Type B pancreatic cell (in vitro differentiated cells): ENCODE measurements at regions not wholly inside any gene's neighbourhood (a gene's known extent, or its start where the extent isn't known, plus 50 kb on each side); places are given as distances from the start of the nearest gene placed in this dataset.
A peak's percentile ranks its signal among the peaks of the same experiment; 100 is the strongest.

ENCODE experiments used
- DNase-seq: peaks from one replicate; pipeline ENCODE4 v3.0.0; 2021; ENCODE audit warnings: mixed read lengths; ENCODE audit not compliant: unreplicated experiment; ENCODE audit errors: extremely low spot score
- H3K27ac Mint-ChIP-seq: 2 replicates; pipeline ENCODE4 v1.8.0; 2021; ENCODE audit warnings: mild to moderate bottlenecking, mixed read lengths
- H3K27me3 Mint-ChIP-seq: 2 replicates; pipeline ENCODE4 v1.8.0; 2021; ENCODE audit warnings: mixed read lengths
- H3K36me3 Mint-ChIP-seq: 2 replicates; pipeline ENCODE4 v1.8.0; 2021; ENCODE audit warnings: mixed read lengths
- H3K4me1 Mint-ChIP-seq: one replicate; pipeline ENCODE4 v1.8.0; 2021; ENCODE audit warnings: mixed read lengths; ENCODE audit not compliant: unreplicated experiment
- H3K4me3 Mint-ChIP-seq: 2 replicates; pipeline ENCODE4 v1.8.0; 2021; ENCODE audit warnings: mild to moderate bottlenecking, mixed read lengths
- H3K9me3 Mint-ChIP-seq: 2 replicates; pipeline ENCODE4 v1.8.0; 2021; ENCODE audit warnings: mixed read lengths
- TF ChIP-seq, protein P1 (sequence below): fragments of 200-600 bp; sonication (generic); conservative IDR thresholded peaks from 2 replicates; pipeline ENCODE4 v1.5.0; 2021; ENCODE audit warnings: antibody characterized with exemption, mild to moderate bottlenecking

DNA sequence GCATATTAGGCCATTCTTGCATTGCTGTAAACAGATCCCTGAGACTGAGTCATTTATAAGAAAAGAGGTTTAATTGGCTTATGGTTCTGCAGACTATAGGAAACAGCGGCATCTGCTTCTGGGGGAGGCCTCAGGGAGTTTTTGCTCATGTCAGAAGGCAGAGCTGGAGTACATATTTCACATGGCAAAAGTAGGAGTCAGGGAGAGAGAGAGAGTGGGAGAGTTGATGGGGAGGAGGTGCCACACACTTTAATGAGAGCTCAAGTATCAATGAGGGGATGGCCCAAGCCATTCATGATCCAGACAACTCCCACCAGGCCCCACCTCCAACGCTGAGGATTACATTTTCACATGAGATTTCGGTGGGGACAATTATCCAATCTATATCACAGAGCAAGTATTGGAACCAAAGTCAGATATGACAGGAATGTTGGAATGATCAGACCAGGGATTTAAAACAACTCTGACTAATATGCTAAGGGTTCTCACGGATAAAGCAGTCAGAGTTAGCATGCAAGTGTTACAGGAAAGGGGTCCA, 795.3 kb upstream of the CELF2 start:
- Mint-ChIP-seq H3K27me3 (no peaks in the 10 kb centered on the region), H3K36me3 (no peaks in the 10 kb centered on the region), H3K9me3 (peaks cover 7% of the 10 kb centered on the region), H3K4me3 (no peak overlapping the region), H3K27ac (peak overlapping the region; percentile 40), H3K4me1 (no peaks in the 10 kb centered on the region)
- TF ChIP-seq, protein P1, sequence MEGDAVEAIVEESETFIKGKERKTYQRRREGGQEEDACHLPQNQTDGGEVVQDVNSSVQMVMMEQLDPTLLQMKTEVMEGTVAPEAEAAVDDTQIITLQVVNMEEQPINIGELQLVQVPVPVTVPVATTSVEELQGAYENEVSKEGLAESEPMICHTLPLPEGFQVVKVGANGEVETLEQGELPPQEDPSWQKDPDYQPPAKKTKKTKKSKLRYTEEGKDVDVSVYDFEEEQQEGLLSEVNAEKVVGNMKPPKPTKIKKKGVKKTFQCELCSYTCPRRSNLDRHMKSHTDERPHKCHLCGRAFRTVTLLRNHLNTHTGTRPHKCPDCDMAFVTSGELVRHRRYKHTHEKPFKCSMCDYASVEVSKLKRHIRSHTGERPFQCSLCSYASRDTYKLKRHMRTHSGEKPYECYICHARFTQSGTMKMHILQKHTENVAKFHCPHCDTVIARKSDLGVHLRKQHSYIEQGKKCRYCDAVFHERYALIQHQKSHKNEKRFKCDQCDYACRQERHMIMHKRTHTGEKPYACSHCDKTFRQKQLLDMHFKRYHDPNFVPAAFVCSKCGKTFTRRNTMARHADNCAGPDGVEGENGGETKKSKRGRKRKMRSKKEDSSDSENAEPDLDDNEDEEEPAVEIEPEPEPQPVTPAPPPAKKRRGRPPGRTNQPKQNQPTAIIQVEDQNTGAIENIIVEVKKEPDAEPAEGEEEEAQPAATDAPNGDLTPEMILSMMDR: no peak
- DNase-seq: no peak

- Mint-ChIP-seq H3K27ac (peak overlapping the region; percentile 40), H3K36me3 (no peaks in the 10 kb centered on the region), H3K4me1 (no peaks in the 10 kb centered on the region), H3K9me3 (peaks cover 7% of the 10 kb centered on the region), H3K4me3 (no peak overlapping the region), H3K27me3 (no peaks in the 10 kb centered on the region)
- DNase-seq: no peak
- TF ChIP-seq, protein P1: no peak
Observed at GRCh38 chr10:10223131-10223530, 794.5 kb upstream of the CELF2 start.

DNA sequence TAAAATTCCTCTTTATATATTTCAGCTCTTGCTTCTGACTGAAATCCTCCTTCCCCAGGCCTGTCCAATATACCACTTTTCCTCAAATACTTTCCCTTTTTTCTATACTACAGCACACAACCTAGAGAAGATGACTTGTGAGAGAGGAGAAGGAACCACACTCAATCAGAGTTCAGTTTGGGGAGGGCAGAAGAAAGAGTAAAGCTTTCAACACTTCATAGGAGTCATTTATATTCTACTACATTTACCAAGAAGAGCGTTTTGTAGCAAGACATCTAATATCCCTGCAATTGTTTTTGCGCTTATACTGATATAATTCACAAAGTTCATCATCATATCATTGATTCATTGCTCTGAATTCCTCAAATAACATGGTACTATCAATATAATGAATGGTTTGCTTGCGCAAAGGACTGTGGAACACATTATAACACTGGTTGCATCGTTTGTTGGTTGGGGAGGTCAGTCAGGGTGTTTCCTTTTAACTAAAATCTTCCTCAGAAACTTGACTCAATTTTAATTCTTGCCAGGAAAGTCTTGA, 792.5 kb upstream of the CELF2 start:
- TF ChIP-seq, protein P1: no peak
- H3K4me1 Mint-ChIP-seq: no peaks in the 10 kb centered on the region
- H3K4me3 Mint-ChIP-seq: no peak overlapping the region
- peaks cover 7% of the 10 kb centered on the region for H3K9me3 Mint-ChIP-seq
- DNase-seq: no peak
- no peak overlapping the region for H3K27ac Mint-ChIP-seq
- no peaks in the 10 kb centered on the region for H3K36me3 Mint-ChIP-seq
- no peaks in the 10 kb centered on the region for H3K27me3 Mint-ChIP-seq

DNA sequence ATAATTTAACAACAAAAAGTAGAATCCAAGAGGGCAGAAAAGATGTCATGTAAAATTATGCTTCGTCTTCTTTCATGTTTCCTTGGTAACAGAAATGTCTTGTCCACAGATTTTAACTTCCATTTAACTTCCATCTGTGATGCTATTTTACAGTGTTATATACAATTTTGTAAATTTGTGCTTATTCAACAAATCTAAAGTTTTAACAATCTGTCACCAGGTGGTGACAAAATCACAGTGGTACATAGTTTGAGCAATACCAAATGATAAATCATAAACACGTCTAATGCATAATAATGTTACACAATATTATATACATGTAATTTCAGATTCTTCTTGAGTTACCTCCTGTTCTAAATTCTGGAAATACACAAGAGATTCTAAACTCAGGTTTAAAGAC, 784.4 kb upstream of the CELF2 start:
- H3K27me3 Mint-ChIP-seq: no peaks in the 10 kb centered on the region
- no peaks in the 10 kb centered on the region for H3K4me1 Mint-ChIP-seq
- DNase-seq: no peak
- H3K4me3 Mint-ChIP-seq: no peak overlapping the region
- no peak overlapping the region for H3K27ac Mint-ChIP-seq
- H3K36me3 Mint-ChIP-seq: no peaks in the 10 kb centered on the region
- TF ChIP-seq, protein P1: no peak
- no peaks in the 10 kb centered on the region for H3K9me3 Mint-ChIP-seq

DNA sequence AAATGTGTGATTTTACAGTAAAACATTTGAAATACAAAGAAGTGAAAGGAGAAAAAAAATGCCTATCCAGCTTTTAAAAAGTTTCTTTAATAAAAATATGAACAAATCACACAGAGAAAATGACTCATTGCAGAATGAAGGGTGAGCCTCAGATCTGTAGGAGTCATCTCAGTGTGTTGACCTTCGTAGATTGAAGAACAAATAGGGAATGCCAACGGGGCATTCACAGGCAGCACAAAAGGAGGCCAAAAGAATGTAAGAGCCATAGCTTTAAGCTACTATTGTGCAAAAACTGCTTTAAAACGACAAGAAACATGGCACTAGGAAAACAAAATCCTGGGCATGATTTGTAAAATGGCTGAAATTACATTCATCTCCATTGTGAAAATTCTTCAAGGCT, 782.7 kb upstream of the CELF2 start:
- no peaks in the 10 kb centered on the region for H3K9me3 Mint-ChIP-seq
- no peak overlapping the region for H3K4me3 Mint-ChIP-seq
- H3K27ac Mint-ChIP-seq: no peak overlapping the region
- H3K4me1 Mint-ChIP-seq: no peaks in the 10 kb centered on the region
- H3K27me3 Mint-ChIP-seq: no peaks in the 10 kb centered on the region
- no peaks in the 10 kb centered on the region for H3K36me3 Mint-ChIP-seq
- no peak for DNase-seq
- TF ChIP-seq, protein P1: no peak

DNA sequence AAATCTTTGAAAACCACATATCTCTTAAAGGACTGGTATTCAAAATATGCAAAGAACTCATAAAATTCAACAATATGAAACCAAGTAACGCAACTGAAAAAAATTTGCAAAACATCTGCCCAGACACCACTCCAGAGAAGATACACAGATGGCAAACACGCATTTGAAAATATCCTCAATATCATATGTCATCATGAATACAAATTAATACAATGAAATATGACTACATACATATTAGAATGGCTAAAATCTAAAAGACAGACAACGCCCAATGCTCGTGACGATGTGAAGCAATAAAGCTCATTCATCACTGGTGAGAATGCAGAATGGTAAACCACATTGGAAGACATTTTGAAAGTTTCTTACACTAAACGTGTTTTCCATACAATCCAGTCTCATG, 770.1 kb upstream of the CELF2 start:
- Mint-ChIP-seq H3K4me1 (no peaks in the 10 kb centered on the region), H3K4me3 (no peak overlapping the region), H3K36me3 (no peaks in the 10 kb centered on the region), H3K27me3 (no peaks in the 10 kb centered on the region), H3K27ac (no peak overlapping the region), H3K9me3 (peaks cover 5% of the 10 kb centered on the region)
- TF ChIP-seq, protein P1: no peak
- DNase-seq: no peak
